ENCODE measurements at regions not wholly inside any gene's neighbourhood (a gene's known extent, or its start where the extent isn't known, plus 50 kb on each side); places are given as distances from the start of the nearest gene placed in this dataset.
"Not testable (repeated sequence)": the region's sequence is repeated elsewhere in the genome, so short reads cannot be mapped to it uniquely, and the experiment has no call there.

GRCh38 chr2:180840641-180841040 lies 139.8 kb upstream of the UBE2E3 start:
- intact Hi-C loops (cut with micrococcal nuclease), result no loop called here

- intact Hi-C loops (cut with micrococcal nuclease), result no loop called here
Measured at GRCh38 chr2:180829836-180830235, 150.6 kb upstream of the UBE2E3 start.

DNA sequence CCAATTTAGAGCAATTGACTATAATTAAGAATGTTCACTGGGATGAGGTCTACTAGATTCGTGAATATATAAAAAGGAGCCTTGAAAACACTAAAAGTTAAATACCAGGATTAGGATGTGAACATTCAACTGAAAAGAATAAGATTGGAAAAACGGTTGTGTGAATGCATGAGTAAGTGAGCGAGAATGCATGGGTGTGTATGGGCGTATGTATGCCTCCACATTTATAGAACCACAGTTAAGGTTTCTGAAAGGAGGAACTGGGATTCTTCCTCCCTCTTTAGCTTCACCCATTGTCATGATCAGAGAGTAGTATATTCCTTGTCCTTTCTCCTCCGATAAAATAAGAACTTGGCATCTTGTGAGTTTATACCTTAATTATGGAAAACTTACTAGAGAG lies 151.1 kb upstream of the UBE2E3 start:
- intact Hi-C loops (cut with micrococcal nuclease), result no loop called here

- intact Hi-C loops (cut with micrococcal nuclease), result no loop called here
Measured at GRCh38 chr2:180828756-180829155, 151.6 kb upstream of the UBE2E3 start.

DNA sequence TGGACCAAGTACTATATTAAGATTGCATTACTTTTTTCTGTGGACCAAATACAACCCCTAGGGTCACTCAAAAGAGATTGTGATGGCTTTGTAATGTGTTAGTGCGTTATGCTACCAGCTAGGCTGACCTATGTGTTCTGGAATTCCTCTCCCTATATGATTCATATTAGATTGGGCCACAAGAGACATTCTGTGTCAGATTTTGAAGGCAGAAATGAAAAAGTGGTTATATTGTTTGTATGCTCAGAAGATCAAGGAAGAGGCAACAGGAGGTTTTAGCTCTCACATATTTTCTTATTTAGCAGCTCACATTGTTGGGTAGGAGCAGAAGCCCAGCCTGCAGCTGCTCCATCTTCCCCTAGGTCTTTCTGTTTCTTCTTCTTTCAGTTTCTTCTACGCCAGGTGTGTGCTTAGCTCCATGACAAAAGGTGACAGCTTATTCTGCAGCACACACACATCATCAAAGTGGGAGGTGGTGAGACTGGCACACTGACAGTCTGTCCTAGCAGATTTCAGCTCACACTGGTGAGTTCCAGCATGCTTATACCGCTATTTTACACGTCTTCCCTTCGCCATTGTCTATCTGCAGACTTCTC lies 156.8 kb upstream of the UBE2E3 start:
- intact Hi-C loops (cut with micrococcal nuclease), result no loop called here

DNA sequence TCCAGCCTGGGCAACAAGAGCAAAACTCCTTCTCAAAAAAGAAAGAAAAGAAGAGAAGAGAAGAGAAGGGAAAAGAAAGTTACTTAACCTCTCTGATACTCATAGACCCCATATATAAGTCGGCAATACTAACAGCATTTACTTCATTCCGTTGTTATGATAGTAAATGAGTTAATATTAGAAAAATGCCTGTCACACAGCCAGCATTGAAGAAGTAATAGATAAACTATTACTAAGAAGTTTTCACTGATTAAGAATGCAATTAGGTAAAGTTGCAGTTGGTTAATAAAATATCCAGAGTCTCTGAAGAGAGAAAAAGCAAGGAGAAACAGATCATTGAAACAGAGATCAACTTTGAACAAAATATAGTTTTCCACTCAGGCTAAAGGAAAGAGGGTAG lies 161.3 kb upstream of the UBE2E3 start:
- intact Hi-C loops (cut with micrococcal nuclease), result no loop called here

GRCh38 chr2:180818700-180819099 lies 161.7 kb upstream of the UBE2E3 start:
- intact Hi-C loops (cut with micrococcal nuclease), result not testable (repeated sequence)

- intact Hi-C loops (cut with micrococcal nuclease), result no loop called here
Measured at GRCh38 chr2:180799141-180799540, 181.3 kb upstream of the UBE2E3 start.

DNA sequence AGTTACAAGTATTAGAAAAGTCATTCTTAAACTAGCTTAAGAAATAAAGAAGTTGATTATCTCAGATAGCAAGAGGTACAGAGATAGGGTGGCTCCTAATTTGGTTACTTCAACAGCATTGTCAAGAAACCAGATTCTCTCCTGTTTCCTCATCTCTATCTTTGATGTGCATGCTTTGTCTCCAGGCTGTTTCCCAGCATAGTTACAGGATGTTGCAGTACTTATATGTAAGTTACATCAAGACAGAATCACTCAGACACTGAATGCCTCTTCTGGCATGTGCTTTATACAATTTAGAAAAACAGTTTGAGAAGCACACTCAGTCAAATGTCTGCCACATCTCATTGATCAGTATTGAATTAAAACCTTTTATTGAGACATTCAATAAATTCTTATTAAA lies 189.5 kb upstream of the UBE2E3 start:
- intact Hi-C loops (cut with micrococcal nuclease), result no loop called here

GRCh38 chr2:180787330-180787729 lies 193.1 kb upstream of the UBE2E3 start:
- intact Hi-C loops (cut with micrococcal nuclease), result no loop called here

- intact Hi-C loops (cut with micrococcal nuclease), result no loop called here
Measured at GRCh38 chr2:180781276-180781675, 199.1 kb upstream of the UBE2E3 start.

- intact Hi-C loops (cut with micrococcal nuclease), result no loop called here
Measured at GRCh38 chr2:180778291-180778690, 202.1 kb upstream of the UBE2E3 start.

DNA sequence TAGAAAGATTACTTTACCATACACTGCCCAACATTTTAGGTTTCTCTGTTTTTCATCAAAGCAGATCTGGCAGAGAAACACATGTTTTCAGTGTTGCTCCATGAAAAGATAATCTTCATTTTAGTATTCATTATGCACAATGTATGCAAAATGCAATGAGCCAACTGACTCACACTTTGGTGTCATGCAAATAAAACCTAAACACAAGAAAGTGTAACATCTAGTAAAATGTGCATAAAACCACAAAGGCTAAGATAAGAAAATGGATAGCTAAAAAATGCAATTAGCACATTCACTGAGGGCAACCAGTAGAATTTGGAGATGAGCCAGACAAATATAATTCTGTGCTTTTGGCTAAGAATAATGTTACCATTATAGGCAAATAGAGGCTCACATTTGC lies 203.5 kb upstream of the UBE2E3 start:
- intact Hi-C loops (cut with micrococcal nuclease), result no loop called here

DNA sequence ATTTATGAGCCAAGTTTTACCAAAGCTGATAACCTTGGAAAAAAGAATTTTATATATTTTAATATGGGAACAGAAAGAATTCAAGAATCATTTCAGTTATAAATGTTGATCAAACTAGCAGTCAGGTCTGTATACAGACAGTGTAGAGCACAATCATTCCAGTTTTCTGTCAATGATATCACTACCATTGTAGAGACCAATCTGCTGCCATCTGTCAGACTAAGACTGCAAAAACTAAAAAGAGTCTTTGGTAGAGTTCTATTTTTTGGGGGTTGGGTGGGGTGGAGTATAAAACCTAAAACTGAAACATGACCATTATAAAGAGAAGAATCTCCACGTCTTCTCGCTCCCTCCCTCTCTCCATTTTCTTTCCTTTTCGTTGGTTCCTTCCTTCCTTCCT lies 204.7 kb upstream of the UBE2E3 start:
- intact Hi-C loops (cut with micrococcal nuclease), result no loop called here

GRCh38 chr2:180765316-180765715 lies 215.1 kb upstream of the UBE2E3 start:
- intact Hi-C loops (cut with micrococcal nuclease), result not testable (repeated sequence)

- intact Hi-C loops (cut with micrococcal nuclease), result no loop called here
Measured at GRCh38 chr2:180763263-180763989, 217.0 kb upstream of the UBE2E3 start.

DNA sequence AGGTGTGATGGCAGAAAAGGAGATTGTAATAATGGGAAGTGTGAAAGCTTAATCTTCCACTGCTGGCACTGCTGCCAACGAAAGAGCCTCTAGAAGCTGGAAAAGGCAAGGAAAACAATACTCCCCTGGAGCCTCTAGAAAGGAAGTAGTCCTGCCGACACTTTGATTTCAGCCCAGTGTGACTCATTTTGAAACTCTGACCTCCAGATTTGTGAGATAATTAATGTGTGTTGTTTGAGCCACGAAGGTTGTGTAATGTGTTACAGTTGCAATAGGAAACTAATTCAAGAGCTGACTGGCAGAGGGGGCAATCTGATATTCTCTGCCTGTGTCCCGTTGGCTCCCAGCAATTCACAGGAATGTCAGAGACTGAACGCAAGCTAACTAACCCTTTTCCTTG lies 219.2 kb upstream of the UBE2E3 start:
- intact Hi-C loops (cut with micrococcal nuclease), result no loop called here

DNA sequence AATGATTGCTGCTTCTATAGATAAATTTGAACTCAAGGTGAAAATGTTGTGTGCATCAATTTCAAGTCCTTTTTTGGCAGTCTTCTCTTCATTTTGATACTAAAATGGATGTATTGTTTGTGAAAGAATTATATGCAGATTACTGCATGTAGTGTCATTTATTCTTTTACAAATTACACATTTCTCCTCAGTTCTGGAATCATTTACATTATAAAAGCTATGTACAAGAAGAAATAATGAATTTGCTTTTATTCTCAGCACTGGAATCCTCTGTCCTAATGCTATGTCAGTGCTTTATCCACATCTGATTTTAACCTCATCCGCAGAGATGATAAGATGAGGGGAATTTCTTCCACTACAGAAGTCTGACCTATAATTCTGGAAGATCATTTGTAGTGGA lies 220.8 kb upstream of the UBE2E3 start:
- intact Hi-C loops (cut with micrococcal nuclease), result no loop called here

- intact Hi-C loops (cut with micrococcal nuclease), result no loop called here
Measured at GRCh38 chr2:180753809-180754761, 226.3 kb upstream of the UBE2E3 start.

- intact Hi-C loops (cut with micrococcal nuclease), result no loop called here
Measured at GRCh38 chr2:180751306-180751920, 229.0 kb upstream of the UBE2E3 start.

DNA sequence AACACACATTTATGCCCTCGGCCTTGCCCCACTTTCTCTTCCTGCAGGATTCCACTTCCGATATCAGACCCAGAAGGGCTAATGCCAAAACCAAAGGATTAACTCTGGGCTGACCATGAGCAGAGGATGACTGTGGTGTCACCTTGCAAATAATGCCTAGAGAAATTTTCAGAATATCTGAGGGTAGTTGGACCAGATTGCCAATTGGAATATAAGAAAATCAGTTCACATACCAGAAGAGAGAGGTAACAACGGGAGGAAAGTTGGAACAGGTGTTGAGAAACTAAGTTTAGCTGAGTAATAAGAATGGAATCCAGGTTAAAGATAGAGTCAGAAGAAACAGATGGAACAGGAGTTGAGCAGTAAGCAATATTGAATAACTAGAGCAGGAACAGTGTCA lies 232.7 kb upstream of the UBE2E3 start:
- intact Hi-C loops (cut with micrococcal nuclease), result no loop called here

GRCh38 chr2:180743401-180743800 lies 237.0 kb upstream of the UBE2E3 start:
- intact Hi-C loops (cut with micrococcal nuclease), result no loop called here
